Cardiac muscle cell (in vitro differentiated cells and primary cell): ENCODE measurements at regions not wholly inside any gene's neighbourhood (a gene's known extent, or its start where the extent isn't known, plus 50 kb on each side); places are given as distances from the start of the nearest gene placed in this dataset.

Experiments
- DNase-seq, 2 donors: peaks; one replicate each; pipeline versions ENCODE4 v3.0.0 to v3.0.0-alpha.2; 2010 to 2017; ENCODE audit warnings: low read depth in 1 of 2, low spot score in 1 of 2
- H3K27ac ChIP-seq: fragments of 200-600 bp; sonication (generic); 2 replicates; pipeline ENCODE4 v1.5.1; 2016
- H3K27me3 ChIP-seq: fragments of 200-600 bp; sonication (generic); 2 replicates; pipeline ENCODE4 v1.6.0; 2016; ENCODE audit warnings: control low read depth
- H3K36me3 ChIP-seq: fragments of 200-600 bp; sonication (generic); 2 replicates; pipeline ENCODE4 v1.5.1; 2016; ENCODE audit warnings: control low read depth
- H3K4me1 ChIP-seq: fragments of 200-600 bp; sonication (generic); 2 replicates; pipeline ENCODE4 v1.8.1; 2017; ENCODE audit warnings: low read depth, mild to moderate bottlenecking, mixed run types
- H3K4me3 ChIP-seq: fragments of 200-600 bp; sonication (generic); 2 replicates; pipeline ENCODE4 v1.5.1; 2016; ENCODE audit warnings: mild to moderate bottlenecking
- H3K9me3 ChIP-seq: fragments of 200-600 bp; sonication (generic); 2 replicates; pipeline ENCODE4 v1.5.1; 2017; ENCODE audit warnings: low read depth, mild to moderate bottlenecking, control low read depth
- TF ChIP-seq, protein P1 (sequence below): IDR thresholded peaks from 2 replicates; pipeline ENCODE4 v1.5.1; 2012; ENCODE audit warnings: low read depth, mild to moderate bottlenecking, low read length

DNA sequence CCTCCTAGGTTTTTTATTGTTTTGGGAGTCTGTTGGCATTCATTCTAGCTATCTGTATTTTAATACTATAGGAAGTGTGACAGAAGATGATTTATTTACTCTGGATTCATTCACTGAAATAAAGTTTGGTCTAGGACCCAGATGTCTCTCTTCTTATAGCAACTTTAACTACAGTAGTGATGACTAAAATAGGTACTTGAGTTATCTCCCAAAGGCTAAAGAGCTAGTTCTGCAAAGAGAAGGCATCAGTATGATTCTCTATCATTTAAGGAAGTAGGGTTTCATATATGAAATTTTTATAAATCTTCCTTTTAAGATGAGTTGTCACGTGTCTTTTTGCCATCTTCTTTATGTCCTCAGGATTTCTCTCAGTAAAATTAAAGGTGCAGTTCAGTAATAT lies 507.4 kb downstream of the KCTD12 start:
- no peaks in the 10 kb centered on the region for H3K27me3 ChIP-seq
- H3K4me3 ChIP-seq: no peak overlapping the region
- H3K27ac ChIP-seq: no peak overlapping the region
- no peaks in the 10 kb centered on the region for H3K36me3 ChIP-seq
- TF ChIP-seq, protein P1, sequence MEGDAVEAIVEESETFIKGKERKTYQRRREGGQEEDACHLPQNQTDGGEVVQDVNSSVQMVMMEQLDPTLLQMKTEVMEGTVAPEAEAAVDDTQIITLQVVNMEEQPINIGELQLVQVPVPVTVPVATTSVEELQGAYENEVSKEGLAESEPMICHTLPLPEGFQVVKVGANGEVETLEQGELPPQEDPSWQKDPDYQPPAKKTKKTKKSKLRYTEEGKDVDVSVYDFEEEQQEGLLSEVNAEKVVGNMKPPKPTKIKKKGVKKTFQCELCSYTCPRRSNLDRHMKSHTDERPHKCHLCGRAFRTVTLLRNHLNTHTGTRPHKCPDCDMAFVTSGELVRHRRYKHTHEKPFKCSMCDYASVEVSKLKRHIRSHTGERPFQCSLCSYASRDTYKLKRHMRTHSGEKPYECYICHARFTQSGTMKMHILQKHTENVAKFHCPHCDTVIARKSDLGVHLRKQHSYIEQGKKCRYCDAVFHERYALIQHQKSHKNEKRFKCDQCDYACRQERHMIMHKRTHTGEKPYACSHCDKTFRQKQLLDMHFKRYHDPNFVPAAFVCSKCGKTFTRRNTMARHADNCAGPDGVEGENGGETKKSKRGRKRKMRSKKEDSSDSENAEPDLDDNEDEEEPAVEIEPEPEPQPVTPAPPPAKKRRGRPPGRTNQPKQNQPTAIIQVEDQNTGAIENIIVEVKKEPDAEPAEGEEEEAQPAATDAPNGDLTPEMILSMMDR: no peak
- H3K4me1 ChIP-seq: peaks cover 3% of the 10 kb centered on the region
- no peaks in the 10 kb centered on the region for H3K9me3 ChIP-seq
- no peak for DNase-seq

DNA sequence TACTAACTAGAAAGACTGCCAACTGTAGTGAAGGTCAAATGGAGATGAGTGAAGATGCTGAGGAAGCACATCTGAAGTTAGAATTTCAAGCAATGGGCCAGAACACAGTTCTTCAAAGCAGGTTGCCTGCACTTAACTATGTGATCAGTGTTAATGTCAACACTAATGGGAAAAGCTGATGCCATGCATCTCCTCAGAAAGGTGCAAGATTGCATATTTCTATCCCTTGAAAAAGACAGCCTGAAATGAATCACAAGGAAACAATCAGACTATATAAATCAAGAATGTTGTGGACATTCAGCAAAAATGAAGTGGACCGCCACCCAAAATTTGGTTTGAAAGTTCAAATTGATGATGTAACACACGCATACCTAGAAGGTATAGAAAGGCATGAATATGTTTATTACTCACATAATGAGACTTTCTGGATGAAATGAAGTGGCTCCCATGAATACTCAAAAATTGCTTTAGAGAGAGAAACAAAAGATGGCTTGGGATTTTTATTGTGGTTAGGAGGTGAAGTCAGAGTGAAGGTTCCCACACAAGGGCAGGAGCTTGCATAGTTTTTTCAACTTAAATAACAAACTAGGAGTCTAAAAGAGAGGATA lies 522.4 kb downstream of the KCTD12 start:
- peaks cover 9% of the 10 kb centered on the region for H3K4me1 ChIP-seq
- H3K9me3 ChIP-seq: no peaks in the 10 kb centered on the region
- no peak overlapping the region for H3K27ac ChIP-seq
- no peaks in the 10 kb centered on the region for H3K36me3 ChIP-seq
- TF ChIP-seq, protein P1: no peak
- no peak for DNase-seq
- H3K27me3 ChIP-seq: no peaks in the 10 kb centered on the region
- H3K4me3 ChIP-seq: no peak overlapping the region

DNA sequence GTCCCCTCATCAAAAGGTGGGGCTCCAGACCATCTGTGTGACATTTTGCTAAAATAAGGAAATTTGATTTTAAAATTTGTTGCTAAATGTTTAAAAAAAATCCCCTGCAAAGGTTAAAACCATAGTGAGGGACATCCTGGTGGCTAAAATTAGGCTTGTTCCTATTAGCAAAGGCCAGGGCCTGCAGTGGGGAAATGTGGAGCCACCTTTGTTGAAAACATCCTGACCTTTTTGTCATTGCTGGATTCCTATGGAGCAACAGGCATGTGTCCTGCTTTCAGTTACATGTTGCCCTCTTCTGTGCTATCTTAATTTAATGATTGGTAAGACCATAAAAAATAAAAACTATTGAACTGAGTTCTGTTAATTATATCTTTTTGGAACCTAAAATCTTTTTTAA lies 524.3 kb downstream of the KCTD12 start:
- peak overlapping the region; percentile 38 for H3K27ac ChIP-seq
- peaks cover 9% of the 10 kb centered on the region for H3K4me1 ChIP-seq
- TF ChIP-seq, protein P1: no peak
- H3K36me3 ChIP-seq: no peaks in the 10 kb centered on the region
- H3K9me3 ChIP-seq: no peaks in the 10 kb centered on the region
- peak in 1 of 2 donors; percentile 15 for DNase-seq
- no peak overlapping the region for H3K4me3 ChIP-seq
- H3K27me3 ChIP-seq: no peaks in the 10 kb centered on the region

DNA sequence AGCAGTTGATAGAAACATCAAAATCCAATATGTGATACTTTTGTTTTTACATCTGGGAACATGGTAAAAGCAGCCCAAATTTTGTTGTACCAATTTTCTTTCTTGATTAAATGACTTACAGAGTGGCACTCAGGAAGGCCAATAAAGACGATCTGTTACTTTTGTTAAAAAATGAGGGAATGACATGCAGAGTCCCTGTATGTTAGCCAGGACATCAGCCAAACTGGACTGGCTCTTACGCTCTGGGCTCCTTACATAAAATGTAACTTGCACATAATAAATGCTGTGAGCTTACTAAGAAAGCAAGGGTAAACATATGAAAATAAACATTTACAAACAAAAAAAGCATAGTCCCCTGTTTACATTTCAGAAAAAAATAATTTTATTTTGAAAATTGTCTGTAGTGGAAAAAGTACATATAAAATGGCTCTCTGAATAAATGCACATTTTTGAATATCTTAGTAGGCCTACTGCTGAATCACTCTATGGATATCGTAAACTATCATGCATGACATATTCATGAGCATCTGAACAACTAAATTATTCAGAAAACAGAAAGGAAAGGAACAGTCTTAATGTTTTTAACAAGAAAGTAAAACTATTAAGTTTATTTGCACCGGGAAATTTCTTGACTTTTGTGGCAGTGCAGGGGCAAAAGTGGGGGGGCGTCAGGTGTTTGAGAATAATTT lies 534.5 kb downstream of the KCTD12 start:
- H3K4me3 ChIP-seq: no peak overlapping the region
- no peaks in the 10 kb centered on the region for H3K27me3 ChIP-seq
- DNase-seq: no peak
- TF ChIP-seq, protein P1: no peak
- no peaks in the 10 kb centered on the region for H3K36me3 ChIP-seq
- no peaks in the 10 kb centered on the region for H3K4me1 ChIP-seq
- H3K9me3 ChIP-seq: no peaks in the 10 kb centered on the region
- no peak overlapping the region for H3K27ac ChIP-seq

DNA sequence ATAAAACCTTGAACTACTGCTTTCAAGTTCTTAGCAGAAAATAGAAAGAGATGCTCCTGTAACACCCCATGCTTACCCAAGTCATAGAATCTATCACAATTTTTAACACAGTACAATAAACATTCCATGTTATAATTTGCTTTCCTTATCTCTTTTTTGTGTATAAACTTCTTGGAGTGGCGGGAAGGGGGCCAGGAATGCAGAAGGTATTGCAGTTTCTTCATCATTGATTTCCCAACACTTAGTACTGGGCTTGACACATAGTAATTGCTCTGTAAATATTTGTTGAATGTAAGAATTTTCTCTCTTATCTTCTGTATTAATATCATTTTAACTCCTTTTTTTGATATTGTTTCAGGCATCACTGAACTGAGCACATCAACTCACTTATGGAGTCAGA lies 535.8 kb downstream of the KCTD12 start:
- H3K4me1 ChIP-seq: no peaks in the 10 kb centered on the region
- TF ChIP-seq, protein P1: no peak
- H3K4me3 ChIP-seq: no peak overlapping the region
- no peaks in the 10 kb centered on the region for H3K9me3 ChIP-seq
- H3K27ac ChIP-seq: no peak overlapping the region
- DNase-seq: peak in 1 of 2 donors; percentile 79
- no peaks in the 10 kb centered on the region for H3K27me3 ChIP-seq
- no peaks in the 10 kb centered on the region for H3K36me3 ChIP-seq
